ENCODE measurements at regions not wholly inside any gene's neighbourhood (a gene's known extent, or its start where the extent isn't known, plus 50 kb on each side); places are given as distances from the start of the nearest gene placed in this dataset.

DNA sequence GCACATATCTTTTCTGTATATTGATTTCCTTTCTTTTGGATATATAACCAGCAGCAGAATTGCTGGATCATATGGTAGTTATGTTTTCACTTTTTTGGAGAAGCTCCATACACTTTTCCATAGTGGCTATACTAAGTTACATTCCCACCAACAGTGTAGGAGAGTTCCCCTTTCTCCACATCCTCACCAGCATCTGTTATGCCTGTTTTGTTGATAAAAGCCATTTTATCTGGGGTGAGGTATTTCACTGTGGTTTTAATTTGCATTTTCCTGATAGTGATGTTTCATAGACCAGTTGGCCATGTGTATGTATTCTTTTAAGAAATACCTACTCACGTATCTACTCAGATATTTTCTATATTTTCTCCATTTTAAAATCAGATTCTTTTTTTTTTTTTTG is 419.3 kb upstream of the FAT3 start:
- DNase-seq (ENCODE audit: low spot score), result no peak

DNA sequence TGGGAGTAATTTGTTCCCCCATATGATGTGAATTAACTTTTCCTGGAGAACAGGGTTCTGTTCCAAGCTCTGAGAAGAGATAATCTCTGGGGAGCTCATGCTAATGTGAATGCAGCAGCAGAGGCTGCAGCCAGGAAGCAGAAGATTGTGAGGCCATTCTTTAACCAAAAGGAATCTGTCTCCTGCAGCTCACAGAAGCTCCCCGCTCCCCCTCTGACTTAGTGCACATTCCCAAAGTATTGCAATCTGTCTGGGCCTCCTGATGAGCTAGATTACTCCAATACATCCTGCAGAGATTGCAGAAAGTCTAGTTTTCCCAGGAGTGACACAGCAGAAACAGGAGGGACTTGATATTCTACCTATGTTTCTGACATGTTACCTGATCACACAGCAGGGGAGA is 420.6 kb upstream of the FAT3 start:
- no peak for DNase-seq (ENCODE audit: low spot score)

- DNase-seq (ENCODE audit: low spot score), result no peak
These were observed 422.1 kb upstream of the FAT3 start for GRCh38 chr11:91802475-91802874.

GRCh38 chr11:91800208-91800914 is 424.3 kb upstream of the FAT3 start:
- DNase-seq (ENCODE audit: low spot score), result no peak

GRCh38 chr11:91798240-91798639 is 426.4 kb upstream of the FAT3 start:
- no peak for DNase-seq (ENCODE audit: low spot score)

DNA sequence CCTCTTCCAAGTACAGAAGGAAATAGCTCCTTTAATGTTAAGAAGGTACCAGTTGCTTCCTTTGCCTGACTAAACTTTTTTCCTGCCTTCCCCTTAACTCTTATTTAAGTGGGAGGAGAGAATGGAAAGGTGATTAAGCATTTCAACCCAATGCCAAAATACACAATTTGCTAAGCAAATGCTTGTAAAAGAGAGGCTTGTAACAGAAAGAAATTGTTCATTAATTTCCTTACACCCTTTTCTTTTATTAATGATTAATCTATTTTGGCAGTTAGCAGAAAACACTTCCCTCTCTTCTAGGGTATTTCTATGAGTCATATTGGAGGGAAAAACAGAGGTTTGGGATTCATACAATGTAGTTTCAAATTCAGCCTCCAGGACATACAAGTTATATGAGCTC is 427.6 kb upstream of the FAT3 start:
- DNase-seq (ENCODE audit: low spot score), result peak; percentile 64

- DNase-seq (ENCODE audit: low spot score), result no peak
These were observed 429.3 kb upstream of the FAT3 start for GRCh38 chr11:91795139-91795887.

GRCh38 chr11:91794146-91794545 is 430.5 kb upstream of the FAT3 start:
- no peak for DNase-seq (ENCODE audit: low spot score)

GRCh38 chr11:91792779-91793262 is 431.8 kb upstream of the FAT3 start:
- no peak for DNase-seq (ENCODE audit: low spot score)

DNA sequence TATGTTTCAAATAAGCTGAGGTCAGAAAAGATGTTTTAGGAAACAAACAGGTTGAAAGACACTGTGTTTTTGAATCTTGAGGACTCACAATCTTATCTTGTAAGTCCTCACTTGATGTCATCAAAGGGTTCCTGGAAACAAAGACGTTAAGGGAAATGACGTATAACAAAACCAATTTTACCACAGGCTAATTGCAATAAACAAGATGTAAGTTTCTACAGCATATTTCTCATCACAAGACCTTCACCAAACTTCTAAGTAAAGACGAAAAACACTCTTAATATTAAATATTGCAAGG is 433.5 kb upstream of the FAT3 start:
- DNase-seq (ENCODE audit: low spot score), result no peak

DNA sequence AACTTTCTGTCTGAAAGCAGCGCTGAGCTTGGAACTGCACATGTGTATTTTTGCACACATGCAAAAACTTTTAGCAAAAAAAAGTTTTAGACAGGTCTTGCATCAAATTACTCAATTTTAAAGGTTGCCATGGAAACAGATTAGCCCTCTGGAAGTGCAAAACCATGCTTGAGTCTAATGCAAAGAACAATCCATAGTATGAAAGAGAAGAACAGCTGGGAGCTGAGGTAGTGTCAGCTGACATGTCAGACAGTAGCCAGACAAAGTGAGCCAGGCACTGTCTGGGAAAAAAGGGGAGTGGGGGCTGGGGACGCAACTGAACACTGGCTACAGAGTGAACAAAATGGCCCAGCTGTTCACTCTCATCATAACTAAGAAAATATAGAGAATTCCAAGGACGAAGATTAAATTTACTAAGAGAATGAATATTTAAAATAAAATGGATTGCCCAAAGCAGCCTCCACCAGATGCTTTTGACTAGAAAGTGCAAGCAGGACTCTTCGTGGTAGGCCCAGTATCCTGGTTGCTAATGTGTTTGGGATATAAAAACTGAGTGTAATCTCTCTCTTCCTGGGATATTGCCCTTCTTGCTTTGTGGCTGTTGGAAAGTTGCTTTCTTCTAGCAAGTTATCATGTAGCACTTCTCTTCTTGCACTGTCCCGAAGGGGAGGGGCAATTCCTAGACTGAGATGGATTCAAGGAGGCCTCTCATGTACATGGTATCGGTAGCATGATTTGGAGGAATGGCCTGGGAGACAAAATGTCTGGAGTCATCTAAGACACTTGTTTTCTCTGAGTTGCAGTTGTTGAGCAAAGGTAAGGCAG is 434.1 kb upstream of the FAT3 start:
- no peak for DNase-seq (ENCODE audit: low spot score)

DNA sequence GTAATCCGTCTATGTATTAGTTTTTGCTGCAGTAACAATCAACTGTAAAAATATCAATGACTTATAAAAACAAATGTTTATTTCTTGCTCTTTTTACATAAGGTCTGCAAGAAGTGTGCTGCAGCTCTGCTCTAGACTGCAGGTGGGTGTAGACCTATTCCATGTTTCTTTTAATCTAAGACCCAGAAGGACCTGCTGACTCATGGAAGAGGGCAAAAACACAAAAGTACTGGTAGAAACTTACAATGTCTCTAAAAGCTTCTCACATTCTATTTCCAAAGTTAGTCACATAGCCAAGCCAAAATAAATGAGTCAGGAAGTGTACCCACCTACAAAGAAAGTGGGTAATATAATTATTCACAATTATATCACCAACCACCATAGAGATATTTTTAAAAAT is 435.9 kb upstream of the FAT3 start:
- no peak for DNase-seq (ENCODE audit: low spot score)

DNA sequence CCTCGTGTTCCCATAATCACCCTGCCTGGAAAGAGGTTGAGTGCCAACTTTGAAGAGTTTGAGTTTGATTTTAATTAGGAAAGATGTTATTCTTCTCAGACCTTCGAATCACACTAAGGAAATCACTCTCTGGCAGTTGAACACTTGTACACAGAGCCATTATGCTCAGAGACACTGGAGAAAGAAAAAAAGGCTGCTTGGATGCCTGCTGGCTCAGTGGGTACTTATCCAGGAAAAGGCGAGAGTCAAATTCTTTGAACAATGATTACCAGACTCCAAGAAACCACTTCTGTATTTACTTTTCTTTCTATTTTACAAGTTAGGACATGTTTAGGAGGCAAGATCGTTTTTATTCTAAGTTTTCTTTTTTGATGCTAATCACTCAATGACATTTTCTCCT is 438.5 kb upstream of the FAT3 start:
- DNase-seq (ENCODE audit: low spot score), result no peak

GRCh38 chr11:91783173-91783572 is 441.4 kb upstream of the FAT3 start:
- DNase-seq (ENCODE audit: low spot score), result no peak

GRCh38 chr11:91778758-91779157 is 445.9 kb upstream of the FAT3 start:
- DNase-seq (ENCODE audit: low spot score), result no peak

DNA sequence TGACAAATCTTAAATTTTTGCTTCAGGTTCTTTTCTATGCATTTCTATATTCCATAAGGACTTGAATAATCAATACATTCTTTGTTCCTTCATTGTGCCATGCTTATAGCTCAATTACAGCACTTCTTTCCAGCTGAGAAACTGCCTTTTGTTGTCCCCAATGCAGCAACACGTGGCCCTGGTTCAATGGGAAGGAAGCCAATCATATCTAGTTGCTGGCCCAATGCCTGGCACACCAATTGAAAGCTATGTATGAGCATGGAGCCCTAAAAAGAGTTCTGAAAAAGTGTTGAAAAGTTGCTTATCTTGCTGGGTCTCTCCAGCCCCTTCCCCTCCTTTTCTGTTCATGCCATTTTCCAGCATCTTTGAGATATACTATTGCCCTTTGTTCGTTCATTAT is 448.0 kb upstream of the FAT3 start:
- no peak for DNase-seq (ENCODE audit: low spot score)

DNA sequence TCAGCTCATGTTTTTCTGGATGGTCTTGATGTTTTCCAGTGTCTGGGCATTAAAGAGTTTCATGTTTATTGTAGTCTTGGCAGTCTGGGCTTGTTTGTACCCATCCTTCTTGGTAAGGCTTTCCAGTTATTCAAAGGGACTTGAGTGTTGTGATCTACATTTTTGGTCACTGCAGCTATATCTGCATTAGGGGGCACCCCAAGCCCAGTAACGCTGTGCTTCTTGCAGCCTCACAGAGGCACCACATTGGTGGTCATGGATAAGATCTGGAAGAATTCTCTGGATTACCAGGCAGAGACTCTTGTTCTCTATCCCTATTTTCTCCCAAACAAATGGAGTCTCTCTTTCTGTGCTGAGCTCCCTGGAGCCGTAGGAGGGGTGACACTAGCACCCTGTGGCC is 451.5 kb upstream of the FAT3 start:
- no peak for DNase-seq (ENCODE audit: low spot score)

DNA sequence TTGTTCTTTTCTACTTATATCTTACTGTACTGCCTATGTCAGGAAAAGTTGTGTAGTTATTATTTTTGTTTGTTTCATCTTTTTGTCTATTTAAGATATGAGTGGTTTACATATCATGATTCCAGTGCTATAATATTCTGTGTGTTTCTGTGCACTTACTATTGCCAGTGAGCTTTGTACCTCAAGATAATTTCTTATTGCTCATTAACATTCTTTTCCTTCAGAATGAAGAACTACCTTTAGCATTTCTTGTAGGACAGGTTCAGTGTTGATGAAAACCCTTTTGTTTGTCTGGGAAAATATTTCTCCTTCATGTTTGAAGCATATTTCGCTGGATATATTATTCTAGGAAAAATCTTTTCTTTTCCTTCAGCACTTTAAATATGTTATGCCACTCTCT is 452.7 kb upstream of the FAT3 start:
- DNase-seq (ENCODE audit: low spot score), result no peak

GRCh38 chr11:91768783-91769182 is 455.8 kb upstream of the FAT3 start:
- no peak for DNase-seq (ENCODE audit: low spot score)

DNA sequence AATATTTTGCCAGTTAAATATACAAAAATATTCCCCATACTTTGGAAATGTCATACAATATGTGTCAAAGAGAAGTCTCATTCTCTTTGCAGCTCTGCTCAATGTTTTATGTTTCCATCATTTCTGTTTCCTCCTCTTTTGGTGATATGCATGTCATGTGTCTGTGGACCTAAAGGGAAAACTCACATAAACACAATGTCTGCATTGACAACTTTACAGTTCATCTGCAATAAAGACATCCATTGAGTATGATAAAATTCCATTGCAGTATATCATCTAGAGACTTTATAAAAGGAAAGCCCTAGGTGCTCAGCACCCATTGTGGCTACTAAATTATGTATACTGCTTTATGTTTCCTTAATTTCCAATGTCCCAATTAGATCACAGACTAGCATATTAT is 461.3 kb upstream of the FAT3 start:
- DNase-seq (ENCODE audit: low spot score), result no peak

- DNase-seq (ENCODE audit: low spot score), result no peak
These were observed 463.1 kb upstream of the FAT3 start for GRCh38 chr11:91761406-91762025.

DNA sequence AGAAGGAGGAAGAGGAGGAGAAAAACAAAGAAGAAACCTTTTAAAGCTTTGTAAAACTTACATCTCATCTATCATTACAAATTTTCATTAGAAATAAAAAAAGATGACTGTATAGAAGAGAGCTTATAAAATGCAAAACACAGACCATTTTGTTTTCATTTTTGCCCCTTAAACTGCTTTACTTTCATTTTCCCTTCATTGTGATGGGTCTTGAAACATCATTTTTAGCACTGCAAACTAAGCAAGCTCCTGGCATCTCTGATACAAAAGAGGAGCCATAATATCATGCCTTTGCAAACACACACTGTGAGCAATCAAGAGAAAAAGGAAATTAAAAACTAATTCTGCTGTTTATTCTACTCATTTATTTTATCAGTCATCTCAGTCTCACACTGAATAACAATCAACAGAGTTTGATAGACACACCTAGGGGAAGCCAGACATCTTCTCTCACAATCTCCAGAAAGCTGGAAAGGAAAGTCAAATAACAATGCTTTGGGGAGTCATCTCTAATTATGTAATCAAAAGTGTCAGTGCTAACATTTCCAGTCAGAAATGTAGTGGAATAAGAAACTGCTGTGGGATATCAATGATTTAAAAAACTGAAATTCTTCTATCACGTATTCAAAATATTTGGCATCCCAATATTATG is 467.7 kb upstream of the FAT3 start:
- no peak for DNase-seq (ENCODE audit: low spot score)

Data from LoVo (cell line).